Glomerular endothelial cell (primary cell): ENCODE measurements at regions not wholly inside any gene's neighbourhood (a gene's known extent, or its start where the extent isn't known, plus 50 kb on each side); places are given as distances from the start of the nearest gene placed in this dataset.
"Not testable (repeated sequence)": the region's sequence is repeated elsewhere in the genome, so short reads cannot be mapped to it uniquely, and the experiment has no call there.

Experiments used
- DNase-seq: peaks from one replicate; pipeline ENCODE4 v3.0.0-alpha.2; 2011; ENCODE audit warnings: low read depth, low spot score; ENCODE audit errors: extremely low read depth

DNA sequence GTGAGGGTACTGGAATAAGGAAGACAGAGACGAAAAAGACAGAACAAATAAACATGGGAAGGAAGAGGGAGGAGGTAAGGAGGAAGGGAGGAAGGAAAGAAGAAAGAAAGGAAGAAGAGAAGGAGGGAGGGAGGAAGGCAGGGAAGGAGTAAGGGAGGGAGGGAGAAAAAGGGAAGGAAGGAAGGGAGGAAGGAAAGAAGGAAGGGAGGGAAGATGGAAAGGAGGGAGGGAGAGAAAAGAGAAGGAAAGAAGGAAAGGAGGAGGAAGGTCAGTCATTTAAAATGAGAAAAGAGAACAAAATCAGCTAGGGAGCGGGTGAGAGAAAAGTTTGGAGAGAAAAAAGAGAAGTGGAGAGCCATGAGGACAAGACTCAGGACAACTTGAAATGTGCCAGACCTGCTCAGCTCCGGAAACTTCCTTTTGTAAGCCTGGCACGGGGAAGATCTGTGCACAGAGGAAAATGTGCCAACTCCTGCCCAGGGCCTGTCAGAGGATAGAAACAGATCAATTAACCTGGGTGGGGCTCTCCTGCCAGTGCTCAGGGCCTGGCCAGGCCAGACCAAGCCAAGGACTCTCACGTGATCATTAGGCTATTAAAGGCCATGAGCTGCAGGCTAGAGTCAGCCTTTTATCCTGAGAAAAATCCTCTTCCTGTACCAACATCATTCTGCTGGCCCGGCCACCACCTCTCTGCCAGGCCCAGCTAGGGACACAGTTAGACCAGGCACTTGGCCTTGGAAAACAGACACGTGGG, 50.1 kb upstream of the BCL6 start:
- DNase-seq, result no peak

DNA sequence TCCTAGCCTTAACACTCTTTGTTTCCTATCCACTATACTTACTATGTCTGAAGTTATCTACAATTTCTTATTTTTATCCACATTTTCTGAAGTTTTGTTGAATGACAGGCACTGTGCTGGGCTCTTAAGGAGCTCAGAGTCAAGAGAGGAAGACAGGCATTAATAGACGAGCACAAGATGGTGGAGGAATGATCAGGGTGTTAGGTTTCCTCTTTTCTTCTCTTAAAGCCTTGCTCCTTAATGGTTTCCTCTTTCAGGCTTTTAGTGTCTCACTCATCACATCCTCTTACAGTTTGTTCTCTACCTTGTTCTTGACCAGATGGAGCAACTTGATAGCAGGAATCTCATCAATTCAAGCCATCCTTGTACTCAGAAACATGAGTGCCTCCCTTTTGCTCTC, 52.9 kb upstream of the BCL6 start:
- no peak for DNase-seq

DNA sequence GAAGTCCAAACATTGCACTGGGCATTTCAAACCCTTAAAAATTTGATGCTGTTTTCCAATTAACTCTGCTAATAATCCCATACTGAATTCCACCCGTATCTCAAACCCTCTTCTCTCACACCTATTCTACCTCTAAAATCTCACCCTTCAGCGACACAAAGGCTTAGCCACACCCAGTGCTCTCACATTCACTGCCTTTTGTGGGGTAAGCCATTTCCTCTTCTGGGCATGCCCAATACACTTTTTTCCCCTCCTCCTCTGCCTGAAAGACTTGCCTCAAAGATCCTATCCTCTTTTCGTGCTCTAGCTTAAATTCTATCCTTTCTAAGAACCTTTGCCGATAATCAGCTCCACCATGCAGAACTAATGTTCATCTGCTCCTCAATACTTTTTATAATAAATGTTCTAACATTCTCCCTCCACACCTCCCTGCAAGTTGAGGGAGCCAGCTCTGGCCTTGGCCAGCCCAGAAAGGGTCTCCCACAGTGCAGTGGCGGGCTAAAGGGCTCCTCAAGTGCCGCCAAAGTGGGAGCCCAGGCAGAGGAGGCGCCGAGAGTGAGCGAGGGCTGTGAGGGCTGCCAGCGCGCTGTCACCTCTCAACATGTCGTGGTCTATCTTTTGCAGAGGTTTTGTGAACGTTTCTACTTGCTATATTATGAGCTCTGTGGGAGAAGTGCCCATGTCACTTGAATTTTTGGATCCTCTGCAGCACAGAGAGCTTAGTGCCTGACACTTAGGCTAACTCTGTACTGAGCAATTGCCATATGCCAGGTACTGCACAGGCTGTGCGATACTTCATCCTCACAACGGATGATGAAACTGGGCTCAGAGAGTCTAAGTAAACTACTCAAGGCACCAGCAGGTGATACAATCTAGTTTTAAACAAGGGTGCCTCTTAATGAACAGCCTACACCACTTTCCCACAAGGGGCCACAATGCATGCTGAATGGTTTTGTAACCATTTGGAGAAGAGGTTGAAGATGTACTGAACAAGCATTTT, 53.6 kb upstream of the BCL6 start:
- DNase-seq, result no peak

DNA sequence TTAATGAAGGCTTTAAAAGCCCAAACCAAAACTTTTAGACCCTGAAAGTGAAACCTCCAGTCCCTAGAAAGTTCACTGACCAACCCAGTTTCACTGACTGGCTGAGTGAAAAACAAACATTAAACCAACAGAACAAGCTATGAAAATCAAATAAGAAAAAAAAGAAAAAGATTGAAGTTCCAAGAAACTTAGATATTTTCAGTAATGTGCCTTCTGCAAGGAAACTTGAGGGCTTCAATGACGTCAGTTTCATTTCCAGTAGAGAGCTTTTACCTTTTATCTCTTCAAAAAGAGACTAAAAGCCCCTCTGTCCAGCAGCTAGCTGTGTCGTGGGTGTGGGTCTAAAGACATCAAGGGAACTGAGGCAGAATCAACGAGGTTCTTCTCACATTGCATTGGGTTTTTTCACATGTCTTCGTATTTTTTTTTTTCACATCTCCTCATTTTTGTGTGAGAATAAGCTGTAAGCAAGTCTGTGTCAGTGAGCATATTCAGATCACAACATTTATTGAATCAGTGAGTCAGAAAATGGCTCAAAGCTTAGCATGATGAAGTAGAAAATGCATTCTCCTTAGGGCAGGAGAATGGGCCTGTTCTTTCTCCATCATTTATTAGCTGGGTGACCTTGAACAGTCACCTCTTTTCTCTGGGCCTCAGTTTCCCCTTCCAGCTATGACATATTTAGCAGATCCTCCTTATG, 54.8 kb upstream of the BCL6 start:
- no peak for DNase-seq

DNA sequence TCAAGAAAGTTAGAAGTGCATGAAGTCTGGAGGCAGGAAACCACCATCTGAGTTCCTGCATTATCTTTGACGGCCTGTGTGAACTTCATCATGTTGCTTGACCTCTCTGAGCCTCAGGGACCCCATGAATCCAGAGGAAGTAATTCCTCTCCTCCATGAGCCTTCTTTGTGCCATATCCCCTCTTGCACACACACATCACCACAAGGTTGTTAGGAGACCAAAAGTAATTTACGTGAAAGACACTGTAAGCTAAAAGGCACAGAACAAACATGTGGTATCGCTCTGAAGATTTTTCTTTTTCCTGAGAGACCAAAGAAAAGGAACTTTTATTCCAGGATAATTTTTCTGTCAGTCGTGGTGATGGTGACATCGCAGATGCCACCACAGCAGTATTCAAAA, 55.9 kb upstream of the BCL6 start:
- no peak for DNase-seq

DNA sequence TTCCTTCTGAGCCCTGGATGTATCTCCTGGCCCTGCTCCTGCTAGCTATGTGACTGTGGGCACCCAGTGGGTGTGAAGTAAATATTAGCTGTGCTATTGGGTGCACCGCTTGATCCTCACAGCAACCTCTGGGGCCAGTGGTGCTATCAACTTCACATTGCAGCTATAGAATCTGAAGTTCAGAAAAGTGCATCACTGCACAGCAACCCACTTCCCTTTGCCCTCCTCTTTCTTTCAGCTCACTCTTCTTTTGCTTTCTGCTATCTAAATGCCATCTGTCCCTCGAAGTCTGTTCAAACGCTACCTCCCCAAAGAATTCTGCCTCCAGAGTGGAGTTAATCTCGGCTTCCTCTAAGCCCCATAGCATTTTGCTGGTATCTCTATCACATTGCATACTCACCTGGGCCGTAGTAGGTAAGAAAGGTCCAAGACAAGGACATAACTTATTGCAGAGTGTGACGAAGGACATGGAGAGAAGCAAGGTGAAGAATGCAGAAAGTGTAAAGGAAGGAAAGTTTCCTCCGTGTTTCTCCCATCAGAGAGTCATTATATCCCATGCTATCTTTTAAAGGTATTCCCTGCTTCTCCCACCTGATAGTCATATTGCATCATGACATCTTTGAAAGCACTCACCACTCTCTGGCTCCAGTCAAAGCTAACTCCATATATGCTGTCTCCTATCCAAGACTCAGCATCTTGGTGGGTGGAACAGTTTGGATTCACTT, 57.1 kb upstream of the BCL6 start:
- no peak for DNase-seq

DNA sequence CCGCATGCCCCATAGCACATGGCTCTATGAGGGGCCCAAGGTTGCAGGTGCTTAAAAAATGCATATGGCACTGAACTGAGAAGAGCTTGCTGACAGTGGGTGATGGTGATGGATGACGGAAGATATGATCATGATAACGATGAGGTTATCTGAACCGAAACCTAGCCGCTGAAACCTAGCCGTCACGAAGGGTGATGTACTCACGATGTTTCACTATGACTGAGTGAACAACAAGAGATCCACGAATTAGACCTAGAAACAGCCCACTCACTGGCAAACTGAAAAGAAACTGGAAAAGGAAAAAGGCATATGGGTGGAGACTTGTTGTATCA, 57.6 kb upstream of the BCL6 start:
- no peak for DNase-seq

DNA sequence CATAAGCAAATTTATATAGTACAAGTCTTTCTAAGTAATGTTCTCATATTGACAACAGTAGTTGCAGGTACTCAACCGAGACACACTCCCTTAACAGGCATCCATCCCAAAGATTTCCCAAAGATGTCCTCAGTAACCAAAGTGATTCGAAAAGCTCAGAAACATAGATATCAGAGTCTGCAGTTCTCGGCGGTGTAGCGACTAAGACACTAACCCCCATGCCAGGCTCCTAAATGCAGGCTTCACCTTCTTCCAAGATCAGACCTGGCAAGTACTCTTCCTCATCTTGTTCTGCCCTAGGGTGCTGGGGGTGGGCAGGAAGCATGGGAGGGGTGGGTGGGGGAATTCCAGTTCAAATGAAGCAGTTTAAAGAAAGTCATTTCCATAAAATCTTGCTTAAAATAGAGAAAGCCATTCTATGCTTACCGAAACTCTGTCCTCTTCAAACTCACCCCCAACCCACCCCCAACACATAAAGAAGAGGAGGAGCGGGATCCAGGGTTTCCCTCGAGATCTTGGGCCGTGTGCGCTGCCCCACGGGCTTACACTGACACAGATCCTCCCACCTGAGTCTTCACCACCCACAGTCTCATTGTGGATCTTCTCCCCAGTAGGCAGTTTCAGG, 59.0 kb upstream of the BCL6 start:
- no peak for DNase-seq

DNA sequence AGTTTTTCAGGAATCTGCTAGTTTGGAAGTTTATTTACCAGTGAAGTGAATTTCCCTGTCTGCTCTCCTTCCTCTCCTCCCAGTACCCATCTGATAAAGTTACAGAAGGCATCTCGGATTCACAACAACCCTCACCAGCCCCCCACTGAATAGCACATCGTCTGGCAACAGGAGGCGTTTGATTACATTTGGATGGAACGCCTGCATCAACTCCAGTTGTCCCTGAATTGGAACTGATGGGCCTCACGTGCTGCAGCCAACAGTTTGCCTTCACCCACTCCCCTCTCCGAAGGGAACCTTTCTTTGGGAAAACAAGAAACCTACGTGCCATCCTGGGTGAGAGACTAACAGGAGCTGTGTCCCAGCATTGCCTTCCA, 59.5 kb upstream of the BCL6 start:
- no peak for DNase-seq

DNA sequence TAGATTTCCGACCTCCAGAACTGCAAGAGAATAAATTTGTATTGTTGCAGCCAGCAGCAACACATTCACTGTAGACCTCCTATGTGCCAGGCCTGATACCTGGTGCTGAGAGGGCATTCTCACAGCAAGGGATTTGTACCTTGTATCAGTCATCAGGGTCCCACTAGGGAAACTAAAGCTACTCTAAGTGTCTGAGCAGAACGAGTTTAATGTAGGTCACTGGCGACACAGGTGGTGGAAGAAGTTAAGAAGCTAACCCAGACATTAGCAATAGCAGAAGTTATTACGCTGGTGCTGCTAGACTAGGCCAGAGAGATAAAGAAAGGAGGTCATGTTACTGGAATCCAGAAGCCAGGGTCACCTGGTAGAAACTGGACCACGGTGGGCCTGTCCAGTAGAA, 60.5 kb upstream of the BCL6 start:
- no peak for DNase-seq

DNA sequence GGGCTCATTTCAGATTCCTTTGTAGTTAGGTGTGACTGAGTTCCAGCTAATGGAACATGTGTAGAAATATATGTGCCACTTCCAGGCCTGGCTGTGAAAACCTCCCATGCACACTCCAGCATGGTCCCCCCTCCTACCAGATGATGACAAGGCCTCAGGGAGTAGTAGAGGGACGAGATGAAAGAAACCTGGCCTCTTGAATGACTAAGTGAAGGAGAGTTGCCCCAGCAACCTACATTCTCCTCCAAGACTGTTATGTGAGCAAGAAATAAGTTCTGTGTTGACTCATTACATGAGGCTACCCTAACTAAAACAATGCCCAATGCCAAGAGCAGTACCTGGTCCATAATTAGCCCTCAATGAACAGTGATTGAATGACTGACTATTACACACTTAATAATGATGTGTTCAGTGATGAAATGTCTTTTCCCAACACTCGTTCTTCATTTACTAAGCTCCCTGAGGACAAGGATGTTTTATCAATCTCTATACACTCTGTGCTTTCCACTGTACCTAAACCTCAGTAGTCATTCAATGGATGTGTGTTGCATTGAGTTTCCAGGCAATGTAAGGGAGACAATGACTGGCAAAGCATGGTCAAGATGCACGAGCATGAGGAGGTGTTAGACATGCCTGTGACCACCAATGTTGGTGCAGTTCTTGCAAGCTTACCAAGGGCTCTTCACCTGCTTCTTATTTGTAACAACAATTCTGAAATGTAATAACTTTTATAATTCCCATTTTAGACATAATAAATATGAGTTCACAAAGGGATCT, 62.0 kb upstream of the BCL6 start:
- DNase-seq, result no peak

DNA sequence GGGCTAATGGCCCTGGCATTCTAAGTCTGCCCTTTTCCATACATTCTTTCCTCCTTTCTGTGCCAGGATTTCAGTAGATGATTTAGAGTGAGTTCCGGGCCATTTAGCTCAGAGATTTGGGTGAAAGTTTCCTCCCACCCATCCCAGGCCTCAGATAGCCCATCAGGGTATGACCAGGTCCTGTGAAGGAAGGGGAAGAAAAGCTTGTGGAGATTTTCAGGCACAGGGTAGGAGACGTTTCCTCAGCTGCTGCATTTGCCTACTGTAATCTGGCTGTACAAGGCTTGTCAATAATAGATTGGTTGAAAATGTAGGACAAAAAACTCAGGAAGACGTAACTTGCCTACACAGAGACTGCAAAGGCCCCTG, 63.2 kb upstream of the BCL6 start:
- no peak for DNase-seq

DNA sequence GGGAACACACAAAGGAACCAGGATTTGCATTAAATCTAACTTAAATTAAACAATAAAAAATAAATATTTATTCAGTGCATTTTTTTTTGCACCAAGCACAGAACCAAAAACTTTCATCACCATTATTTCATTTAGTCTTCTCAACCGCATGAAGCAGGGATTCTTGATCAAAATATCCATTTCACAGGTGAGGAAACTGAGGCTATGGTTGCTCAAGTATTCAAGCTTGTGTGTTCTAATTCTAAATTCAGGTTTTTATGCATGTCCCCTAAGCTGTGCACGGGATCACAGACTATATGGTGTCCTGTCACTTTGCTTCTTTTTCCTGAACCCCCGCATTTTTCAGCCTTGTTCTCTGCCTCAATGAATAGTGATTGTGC, 64.3 kb upstream of the BCL6 start:
- DNase-seq, result no peak

DNA sequence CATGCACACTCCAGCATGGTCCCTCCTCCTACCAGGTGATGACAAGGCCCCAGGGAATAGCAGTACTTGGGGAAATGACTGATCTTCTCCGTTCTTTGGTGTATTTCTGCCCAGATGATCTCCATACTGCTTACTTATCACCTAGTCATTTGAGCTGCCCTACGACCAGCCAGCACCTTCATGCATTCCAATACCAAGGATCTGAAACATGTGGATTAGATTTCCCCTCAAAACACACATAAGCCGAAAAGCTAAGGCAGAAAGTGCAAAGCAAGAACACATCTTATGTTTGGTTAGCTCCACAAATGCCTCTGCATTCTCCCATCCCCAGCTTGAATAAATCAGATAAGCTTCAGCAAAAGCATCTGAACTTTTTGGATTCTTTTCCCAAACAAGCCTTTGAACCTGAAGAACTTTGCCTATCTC, 64.8 kb upstream of the BCL6 start:
- no peak for DNase-seq

DNA sequence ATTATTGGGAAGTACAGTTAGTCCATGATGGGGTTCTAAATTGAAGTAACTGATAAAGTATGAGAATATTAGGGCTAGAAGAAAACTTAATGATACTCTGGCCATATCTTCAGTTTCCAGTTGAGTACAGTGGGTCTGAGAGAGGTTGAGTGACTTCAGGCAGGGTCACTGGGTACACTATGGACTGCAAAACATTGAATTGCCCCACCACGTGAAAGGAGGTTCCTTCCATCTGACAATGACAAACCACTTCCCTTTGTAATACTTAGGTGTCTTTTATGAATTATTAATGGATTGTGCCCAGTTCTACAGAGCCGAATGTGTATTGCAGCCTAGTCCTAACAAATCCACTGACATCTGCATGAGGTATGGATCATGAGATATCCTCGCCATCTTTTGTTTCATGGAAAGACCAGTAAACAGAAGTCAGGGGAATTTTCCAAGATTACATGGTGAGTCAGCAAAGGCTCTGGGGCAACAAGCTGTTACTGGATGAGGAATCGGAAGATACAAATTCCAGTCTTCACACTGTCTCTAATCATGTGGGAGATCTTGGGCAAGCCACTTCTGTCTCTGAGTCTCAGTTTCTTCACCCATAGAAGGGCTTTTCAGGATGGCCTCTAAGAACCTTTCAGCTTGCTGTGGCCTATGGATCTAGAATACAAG, 66.5 kb upstream of the BCL6 start:
- DNase-seq, result no peak

DNA sequence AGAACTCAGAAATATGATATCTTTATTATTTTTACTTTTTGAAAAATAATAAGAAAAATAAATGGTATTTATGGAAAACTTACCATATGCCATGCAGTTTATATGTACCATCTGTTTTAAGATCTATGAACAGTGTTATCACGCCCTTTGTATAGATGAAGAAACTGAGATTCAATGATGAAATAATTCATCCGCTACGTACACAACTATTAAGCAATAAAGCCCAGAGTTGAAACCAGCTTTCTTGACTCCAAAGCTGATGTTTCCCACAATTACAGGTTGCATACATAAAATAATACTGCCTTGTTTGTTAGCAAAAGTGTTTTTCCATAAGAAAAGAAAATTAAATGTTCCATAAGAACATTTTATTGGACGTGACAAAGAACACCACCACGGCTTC, 67.2 kb upstream of the BCL6 start:
- no peak for DNase-seq

DNA sequence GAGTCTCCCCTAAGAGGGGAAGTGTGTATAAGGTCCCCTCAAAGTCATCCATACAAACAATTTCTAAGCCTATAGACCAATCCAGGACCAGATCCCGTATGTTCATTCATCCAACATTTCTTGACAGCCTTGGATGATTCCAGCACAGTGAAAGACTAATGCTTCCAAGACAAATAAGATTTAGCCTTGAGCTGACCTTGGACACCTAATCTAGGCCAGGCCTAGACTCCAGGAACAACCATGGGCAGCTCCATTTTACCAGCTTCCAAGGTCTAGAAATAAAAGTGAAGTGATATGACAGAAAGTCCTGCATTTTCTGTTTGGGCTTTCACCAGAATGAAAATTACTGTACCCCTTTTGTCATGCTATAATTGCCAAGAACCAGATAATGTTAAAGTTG, 67.9 kb upstream of the BCL6 start:
- DNase-seq, result no peak

DNA sequence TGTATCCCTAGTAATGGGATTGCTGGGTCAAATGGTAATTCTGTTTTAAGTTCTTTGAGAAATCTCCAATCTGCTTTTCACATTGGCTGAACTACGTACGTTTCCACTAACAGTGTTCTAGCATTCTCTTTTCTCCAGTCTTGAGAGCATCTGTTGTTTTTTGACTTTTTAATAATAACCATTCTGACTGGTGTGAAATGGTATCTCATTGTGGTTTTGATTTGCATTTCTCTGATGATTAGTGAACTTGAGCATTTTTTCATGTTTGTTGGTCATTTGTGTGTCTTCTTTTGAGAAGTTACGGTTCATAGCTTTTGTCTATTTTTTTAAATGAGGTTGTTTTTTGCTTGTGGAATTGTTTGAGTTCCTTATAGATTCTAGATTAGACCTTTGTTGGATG, 72.5 kb upstream of the BCL6 start:
- not testable (repeated sequence) for DNase-seq

DNA sequence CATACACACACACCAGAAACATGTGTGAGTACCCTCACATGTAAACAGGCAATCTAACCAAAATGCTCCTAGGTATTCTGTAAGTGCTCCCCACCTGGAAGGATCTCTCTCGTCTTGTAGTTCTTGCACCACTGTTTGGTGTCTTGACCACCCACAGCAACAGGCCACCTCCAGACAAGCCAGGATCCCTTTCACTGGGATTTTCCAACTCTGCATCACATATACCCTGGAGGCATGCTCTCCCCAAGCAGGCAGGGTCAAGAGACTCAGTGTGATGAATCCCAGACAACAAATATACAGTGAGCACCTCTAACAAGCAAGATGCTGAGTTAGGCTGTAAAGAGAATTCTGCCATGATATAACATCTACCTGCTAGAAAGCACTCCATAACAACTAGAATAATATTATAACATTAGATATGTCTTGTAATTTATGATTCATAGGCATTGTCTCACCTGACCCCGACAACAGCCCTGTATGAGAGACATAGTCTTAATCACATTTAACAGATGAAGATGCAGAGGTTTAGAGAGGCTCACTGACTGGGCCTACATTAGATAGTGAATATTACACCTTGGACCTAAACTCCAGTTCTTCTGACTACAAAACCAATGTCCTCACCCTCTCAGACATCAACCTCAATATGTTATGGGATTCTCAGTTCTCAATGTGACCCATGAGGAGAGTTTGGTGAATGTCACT, 76.5 kb upstream of the BCL6 start:
- DNase-seq, result no peak
